ENCODE measurements at regions not wholly inside any gene's neighbourhood (a gene's known extent, or its start where the extent isn't known, plus 50 kb on each side); places are given as distances from the start of the nearest gene placed in this dataset.

DNA sequence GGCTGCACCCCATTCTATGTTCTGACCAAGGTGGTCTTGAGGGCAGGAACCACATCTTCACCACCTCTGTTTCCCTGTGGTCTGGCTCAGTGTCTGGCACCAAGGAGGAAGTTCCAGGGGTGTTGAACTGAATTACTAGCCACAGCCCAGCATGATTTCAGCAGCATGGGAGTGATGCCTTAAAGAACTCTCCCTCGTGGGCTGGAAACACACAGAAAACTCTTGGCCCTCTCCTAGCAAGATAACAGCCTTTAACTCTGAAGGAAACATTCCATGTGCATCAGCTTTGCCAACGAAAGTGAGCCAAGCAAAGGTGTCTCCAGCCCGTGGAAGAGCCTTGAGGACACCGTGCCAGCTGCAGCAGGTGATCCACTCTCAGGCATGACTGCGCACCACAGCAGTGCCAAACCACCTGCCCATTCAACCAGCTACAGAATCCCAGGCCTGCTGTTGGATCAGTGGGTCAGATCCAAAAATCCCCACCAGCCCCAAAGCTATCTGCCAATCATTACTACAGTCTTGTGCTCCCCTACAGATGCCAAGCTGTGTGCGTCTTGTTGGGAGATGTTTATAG is 124.8 kb downstream of the TTC32 start:
- no peak for DNase-seq

DNA sequence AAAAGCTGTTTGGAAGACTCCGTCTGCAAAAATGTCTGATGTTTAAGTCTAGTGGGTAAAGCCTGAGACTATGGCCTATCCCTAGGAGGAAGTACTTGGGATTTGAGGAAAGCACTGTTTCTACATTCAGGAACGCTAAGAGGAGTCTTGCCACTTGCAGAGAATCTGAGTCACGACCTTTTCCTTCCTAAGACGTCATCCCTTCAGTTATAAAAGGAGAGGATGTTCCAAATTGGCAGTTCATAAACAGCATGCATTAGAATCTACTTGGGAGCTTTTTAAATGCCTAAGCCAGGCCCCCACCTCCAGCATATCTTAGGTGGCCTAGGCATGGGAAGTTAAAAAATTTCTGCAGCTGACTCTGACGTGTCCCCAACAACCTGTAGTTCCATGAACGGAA is 125.9 kb downstream of the TTC32 start:
- no peak for DNase-seq

DNA sequence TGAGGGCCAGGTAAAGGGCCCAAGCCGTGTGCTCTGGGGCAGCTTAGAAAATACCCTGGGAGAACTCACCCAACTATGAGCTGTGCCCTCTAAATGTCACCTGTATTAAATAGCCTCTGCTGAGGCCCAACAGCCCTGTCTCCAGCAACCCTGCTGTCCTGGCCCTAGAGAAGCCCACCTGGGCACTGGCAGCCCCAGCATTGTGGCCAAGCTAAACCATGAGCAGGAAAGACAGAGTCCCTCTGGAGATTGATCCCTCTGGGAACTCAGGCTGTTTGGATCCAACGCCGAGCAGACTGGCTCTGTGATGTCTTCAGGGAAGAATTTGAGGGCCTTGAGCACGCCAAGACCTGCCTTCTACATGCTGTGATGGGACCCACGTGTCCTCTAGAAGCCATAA is 126.5 kb downstream of the TTC32 start:
- DNase-seq = no peak

DNA sequence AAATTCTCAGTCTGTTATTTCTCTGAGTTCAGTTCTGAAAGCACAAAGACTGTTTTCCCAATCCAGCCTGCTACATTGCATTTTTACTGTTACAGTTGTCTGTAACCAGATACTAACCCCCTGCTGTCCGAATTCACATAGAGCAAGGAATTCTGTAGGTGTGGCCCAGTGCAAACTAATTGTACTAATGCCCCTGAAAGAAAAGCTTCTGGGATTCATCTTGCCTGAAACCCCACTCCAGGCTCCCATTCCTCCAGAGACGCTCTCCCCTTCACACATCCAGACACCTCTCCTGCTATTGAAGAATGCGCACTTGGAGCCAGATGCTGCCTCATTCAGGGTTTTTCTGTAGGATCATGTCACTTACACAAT is 127.0 kb downstream of the TTC32 start:
- no peak for DNase-seq

DNA sequence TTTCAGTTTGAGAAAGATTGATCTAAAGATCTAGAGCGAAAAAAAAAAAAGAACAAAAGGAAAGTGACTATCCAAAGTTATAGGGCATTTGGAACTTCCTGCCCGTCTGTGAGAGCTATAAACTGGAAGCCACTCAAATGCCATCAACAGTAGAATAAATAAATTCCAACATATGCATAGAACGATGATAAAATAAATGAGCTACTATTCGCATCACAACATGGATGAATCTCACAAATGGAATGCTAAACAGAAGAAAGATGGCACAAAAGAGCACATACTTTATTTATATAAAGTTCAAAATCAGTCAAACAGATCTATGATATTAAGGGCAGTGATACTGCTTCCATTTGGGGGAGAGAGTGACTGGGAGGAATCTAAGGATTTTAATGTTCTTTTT is 128.8 kb downstream of the TTC32 start:
- DNase-seq = no peak

DNA sequence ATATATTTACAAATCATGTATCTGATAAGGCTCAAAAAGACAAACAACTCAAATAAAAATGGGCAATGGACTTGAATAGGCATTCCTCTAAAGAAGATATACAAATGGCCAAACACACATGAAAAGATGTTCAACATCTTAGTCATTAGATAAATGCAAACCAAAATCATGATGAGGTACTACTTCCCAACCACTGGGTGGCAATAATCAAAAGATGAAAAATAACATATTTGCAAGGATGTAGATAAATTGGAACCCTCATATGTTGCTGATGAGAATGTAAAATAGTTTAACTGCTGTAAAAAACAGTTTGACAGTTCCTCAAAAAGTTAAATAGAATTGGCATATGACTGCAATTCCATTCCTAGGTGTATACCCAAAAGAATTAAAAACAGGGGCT is 132.3 kb downstream of the TTC32 start:
- DNase-seq = peak in 2 of 4 experiments; percentile 3 to 28

DNA sequence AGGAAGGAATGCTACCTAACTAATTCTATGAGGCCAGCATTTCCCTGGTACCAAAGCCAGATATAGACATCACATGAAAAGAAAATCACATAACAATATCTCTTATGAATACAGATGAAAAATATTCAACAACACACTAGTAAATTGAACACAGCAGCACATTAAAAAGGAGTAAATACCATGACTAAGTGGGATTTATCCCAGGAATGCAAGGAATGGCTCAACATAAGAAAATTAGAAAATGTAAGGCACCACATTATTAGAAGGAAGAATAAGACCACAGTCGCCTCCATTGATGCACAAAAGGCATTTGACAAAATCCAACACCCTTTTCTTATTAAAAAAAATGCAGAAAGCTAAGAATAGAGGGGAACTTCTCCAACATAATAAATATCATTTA is 133.9 kb downstream of the TTC32 start:
- no peak for DNase-seq

DNA sequence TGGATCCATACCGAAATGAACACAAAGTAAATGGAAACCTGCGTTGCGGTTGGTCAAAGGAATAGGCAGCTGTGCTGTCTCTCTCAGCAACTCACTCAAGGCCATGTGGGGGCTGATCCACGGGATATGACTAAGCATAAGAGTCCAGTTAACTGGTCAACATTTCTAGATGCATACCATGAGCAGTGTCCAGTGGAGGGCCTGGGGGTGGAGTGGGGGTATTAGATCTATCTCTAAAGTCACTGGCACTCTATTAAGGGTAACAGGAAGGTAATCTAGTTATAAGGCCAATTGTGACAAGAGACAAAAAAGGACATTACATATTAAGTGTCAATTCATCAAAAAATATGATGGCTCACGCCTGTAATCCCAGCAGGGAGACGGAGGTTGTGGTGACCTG is 136.8 kb downstream of the TTC32 start:
- DNase-seq = no peak

DNA sequence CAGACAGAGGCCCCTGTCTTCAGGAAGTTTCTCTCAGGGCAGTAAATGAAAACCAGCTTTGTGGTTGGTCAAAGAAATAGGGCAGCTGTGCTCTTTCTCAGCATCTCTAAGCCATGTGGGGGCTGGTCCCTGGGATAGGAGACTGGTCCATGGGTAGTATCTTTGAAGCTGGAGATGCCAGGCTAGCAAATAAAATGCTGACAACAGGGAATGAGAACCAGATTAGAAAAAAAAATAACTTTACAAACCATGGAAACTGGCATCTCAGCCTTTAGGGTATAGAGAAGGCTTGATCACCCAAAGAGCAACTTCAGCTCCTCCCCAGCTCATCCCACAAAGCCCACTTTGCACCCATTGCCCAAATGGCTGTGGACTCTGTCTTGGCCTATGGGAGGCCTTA is 138.1 kb downstream of the TTC32 start:
- no peak for DNase-seq

DNA sequence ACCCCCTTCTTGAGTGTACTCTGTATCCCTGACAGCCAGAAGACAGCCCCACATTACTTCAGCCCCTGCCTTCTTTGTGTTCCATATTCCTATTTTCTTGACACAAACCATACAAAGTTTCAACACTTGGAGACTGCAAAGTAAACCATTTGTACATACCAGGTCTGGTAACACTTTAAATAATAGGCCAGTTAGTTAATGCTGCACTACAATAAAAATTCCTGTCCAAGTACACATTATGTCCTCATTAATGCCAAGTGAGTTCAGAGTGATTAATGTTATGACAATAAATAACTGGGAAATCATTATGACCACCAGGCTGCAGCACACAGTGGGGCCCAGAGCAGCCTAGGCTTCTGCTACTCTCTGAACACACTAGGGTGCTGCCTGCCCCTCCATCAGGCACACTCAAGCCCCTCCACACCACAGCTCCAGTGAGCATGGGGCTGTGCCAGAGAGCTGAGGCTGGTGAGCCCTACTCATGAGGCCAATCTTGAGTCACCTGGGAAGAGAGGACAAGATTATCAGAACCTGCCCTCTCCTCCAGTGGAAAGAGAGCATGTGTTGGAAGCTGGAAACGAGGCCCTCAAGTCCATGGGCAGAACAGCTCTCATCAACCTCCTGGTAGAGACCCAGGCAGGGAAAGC is 138.7 kb downstream of the TTC32 start:
- no peak for DNase-seq

DNA sequence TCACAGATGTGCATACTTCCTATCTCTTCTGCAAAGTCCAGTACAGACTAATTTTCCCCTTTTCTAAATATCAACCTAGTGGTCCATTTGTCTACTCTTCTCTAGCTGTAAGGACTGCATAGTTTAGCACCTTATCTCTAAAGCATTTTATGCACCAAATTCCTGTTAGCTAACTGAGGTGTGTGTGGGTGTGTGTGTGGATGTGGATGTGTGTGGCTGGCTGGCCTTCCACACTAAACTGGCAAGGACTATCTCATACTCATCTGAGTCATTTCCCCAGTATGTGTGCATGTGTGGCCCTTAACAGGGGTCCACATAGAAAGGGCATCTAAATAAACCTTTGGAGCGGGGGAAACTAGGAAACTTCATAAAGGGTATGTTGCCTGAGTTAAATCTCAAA is 139.6 kb downstream of the TTC32 start:
- no peak for DNase-seq

DNA sequence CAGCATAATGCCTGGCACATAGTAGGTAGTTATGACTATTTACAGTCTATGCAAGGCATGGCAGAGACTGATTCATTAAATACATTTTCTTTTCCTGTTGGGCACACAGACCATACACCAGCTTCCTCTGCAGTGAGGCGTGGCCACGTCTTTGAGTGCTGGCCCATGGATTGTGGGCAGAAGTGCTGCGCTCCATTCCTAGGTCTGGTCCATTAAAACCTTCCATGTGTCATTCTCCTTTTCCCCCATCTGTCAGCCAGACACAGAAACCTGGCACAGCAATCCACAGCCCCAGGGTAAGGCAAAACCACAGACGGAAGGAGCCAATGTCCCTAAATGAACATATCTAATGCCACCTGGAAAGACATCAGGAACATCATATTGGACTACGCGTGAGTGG is 141.9 kb downstream of the TTC32 start:
- DNase-seq = no peak

DNA sequence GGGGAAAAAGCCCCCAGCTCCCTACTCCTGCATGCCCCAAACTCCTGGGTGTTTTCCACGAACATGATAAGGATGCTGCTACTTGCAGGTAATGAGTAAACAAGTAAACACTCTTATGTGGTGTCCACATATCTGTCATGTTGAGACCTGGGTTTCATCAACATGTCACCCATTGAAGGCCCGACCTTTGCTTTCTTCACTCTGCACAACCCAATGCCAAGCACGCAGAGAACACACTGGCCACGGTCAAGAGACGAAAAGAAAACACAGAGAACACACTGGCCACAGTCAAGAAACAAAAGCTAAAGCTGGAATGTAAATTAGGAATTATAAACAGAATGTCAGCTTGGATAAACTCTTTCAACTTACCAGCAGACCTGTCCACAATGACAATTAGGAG is 143.1 kb downstream of the TTC32 start:
- no peak for DNase-seq

DNA sequence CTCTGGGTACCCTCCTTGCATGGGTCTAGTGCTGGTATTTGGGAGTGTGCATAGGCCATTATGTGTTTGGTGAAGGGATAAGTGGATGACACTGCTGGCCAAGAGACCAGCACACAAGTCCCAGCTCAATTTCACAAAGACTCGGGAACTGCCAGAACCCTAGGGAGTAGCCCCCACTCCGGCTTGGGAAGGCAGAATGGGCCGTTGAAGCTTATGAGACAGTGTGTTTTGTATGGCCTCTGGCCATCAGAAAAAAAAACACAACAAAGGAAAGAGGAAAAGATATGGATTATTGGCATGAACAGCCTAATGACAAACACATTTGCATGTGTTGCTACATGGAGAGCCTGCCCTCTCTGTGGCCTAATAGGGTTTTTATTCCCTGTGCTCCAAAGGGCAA is 144.2 kb downstream of the TTC32 start:
- no peak for DNase-seq

DNA sequence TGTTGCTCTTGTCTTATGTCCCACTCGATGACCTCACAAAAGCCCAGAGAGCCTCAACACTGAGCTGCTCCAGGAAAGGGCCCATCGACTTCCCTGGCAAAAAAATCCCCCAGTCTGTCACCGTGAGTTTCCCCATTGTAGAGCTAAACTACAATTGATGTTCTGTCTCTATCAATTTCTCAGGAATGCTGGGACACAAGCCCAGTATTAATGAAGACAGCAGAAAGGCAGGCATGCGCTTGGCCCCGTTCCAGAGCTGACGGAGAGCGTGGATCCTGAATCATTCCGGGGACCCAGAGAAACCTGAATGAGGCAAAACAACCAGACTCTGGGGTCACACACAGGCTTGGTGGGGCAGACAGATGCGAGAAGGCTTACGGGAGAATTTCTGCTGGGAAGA is 146.9 kb downstream of the TTC32 start:
- no peak for DNase-seq

DNA sequence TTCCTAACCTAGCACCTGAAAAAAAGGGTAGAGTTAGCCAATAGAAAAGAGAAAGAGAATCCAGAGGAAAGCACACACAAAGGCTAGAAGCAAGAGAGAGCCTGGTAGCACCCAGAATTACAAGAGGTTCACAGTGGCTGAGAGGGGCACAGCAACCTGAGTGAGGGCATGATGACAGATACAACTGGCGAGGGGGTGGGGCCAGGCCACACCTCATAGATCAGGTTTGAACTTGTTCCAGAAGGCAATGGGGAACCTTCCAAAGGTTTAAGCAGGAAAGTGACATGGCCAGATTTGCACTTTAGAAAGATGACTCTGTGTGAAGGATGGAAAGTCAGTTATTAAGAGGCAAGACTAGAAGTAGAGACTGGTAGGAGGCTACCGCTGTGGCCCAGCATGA is 148.0 kb downstream of the TTC32 start:
- no peak for DNase-seq

DNA sequence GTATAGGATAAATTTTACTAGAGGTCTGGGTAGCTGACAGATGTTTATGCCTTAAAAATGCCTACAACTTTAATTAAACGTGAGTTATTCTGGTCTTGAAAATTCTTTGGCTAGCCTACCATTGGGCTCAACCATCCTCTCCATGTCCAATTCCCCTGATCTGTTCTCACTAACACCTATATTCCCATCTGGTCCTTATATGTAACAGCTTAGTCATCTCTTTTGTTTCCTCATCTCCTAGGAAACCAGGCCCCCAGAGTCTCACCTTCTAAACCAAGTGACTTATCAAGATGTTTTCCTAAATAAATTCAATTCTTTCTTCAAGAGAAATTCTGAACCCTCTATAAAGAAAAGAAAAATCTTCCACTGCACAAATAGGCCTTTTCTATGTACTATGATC is 148.5 kb downstream of the TTC32 start:
- no peak for DNase-seq

DNA sequence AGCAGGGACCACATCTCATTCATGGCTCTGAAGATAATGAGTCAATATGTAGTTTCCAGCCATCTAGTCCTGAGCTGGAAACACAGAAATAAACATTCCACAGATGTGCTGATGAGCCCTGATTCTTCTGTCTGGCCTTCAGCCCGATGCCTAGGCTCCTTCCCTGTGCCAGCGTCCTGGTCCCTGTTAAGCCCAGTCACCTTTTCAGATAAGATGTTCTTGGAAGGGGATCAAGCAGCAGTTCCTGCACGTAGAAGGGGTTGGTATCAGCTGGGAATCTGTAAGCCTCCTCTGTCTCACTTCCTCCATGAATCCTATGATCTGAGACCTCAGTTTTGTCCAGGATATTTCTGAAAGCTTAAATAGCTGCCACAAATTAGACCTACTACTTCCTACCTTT is 149.3 kb downstream of the TTC32 start:
- no peak for DNase-seq

DNA sequence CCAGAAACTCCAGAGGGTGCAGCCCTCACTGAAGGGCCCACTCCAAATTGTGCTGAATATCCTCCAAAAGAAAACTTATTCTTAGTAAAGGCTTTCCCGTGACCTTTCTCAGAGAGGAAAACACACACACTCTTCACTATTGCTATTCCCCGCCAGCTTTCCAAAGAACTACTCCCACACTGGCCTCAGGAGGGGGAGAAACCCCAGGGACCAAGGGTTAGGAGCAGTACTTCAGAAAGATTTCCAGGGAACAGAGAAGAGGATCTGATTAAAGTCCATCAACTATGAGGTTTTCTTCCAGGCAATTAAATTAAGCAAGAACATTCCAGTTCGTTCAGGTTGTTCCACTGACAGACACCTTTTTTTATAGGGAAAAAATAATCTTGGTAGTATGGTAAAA is 150.2 kb downstream of the TTC32 start:
- no peak for DNase-seq

DNA sequence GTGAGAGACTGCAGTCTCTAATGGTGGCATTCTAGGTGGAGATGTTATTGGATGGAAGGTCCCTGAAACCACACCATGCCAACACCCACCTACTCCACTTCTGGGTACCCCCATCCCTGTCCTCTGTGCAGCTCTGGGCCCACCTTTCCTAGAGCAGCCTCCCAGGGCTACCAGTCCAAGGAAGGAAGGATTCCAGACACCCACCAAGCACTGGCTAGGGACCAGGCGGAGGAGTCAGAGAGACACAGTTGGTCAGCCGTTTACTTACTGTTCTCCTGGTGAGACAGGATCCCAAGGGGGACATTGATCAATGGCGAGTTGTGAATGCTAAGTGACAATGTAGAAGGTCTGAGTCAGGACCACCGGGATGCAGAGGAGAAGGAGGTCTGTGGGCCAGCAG is 151.6 kb downstream of the TTC32 start:
- no peak for DNase-seq

DNA sequence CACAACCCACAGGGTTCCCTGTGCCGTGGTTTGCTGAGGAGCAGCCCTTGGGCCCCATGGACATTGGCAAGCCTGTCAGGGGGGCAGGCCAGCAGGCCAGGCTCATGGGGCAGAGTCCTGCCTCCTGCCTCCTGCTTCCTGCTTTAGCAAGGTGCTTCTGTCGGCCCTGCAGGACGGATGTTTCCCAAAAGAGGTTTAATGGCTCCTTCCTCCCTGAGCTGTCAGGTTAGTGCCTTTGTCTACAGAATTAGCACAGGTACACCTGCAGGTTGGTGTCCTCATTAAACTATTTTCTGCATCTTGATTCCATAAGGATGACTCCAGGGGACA is 152.3 kb downstream of the TTC32 start:
- DNase-seq = no peak

DNA sequence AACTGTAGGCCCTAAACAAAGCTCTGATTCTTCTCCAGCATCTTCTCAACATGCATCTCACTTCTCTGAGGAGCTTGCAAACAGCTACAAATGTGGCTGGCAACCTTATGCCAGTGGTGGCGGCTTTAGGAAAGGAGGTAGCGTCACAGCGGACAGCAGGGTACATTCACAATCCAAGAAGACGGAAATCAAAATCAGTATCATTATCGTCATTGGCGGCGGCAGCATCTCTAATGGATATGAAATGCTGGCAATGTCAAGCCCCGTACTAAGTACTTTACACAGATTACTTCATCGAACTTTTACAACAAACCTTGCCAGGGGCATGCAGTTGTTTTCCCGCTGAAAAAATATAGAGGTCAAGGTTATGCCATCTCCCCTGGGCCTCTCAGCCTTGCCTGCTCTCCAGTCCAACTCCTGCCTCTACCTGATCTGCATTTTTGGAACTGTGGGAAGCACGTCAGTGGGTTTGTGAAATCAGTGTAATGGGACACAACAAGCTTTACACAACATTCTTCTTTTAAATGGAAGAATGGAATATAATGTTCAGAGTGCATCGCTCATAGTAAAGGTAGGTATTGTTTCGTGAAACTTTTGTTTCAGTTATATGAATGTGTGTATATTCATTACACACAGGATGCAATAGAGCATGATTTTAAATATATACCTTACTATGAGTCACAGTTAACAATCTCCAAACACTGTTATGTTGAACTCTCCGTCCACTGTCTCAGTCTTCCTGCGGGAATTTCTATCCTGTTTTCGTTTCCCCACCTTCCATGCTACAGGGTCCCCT is 152.9 kb downstream of the TTC32 start:
- no peak for DNase-seq

DNA sequence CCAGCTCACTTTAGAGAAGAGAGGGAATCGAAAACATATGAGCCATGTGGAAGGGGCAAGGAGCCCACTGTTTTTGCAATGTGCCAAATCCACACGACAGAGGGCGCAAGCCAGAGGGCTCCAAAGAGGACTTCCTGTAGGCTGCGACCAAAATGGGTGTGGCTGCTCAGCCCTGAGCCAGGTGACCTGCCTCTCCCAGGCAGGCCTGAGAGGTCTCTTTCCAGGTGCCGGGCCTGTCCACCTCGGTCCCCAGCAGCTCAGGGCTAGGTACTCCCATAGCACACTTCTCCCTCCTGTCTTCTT is 153.8 kb downstream of the TTC32 start:
- no peak for DNase-seq

DNA sequence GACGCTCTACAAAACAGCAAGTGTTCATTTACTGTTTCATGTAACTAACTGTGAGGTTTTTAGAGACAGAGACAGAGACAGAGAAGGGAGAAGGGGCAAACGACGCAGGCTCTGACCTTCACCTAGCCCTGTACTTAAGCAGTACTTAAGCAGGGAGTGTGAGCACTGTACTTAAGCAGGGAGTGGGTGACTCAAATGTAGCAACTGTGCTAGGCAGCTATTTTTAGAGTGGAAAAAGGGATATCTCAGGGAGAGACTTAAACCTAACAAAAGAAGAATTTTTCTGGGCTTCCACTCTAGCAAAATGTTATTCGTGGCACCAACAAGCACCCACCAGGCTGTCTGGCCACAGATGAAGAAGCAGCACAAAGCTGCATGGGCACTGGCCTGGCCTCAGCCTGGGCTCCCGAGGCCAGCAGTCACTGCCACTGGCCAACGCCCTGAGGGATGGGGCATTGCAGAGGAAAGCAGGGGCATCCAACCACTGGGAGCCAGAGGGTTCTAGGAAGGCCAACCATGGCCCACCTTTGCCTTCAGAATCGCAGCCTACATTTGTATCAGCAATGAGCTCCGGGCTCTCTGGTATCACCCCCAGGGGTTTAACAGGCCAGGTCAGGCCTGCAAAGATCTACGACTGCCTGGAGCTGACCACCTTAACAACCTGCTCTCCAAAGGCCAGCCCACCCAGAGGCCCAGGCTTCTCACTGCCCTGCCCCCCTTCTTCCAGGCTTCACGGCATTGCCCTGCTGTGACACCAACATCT is 154.3 kb downstream of the TTC32 start:
- DNase-seq = no peak

Measured in suppressor macrophage (primary cell).